C4-2B (cell line): ENCODE measurements at regions not wholly inside any gene's neighbourhood (a gene's known extent, or its start where the extent isn't known, plus 50 kb on each side); places are given as distances from the start of the nearest gene placed in this dataset.

Experiments
- CTCF ChIP-seq: fragments of 450-650 bp; conservative IDR thresholded peaks from 2 replicates; pipeline ENCODE4 v1.5.1; 2017; ENCODE audit warnings: mild to moderate bottlenecking
- ZFX ChIP-seq: fragments of 450-650 bp; IDR thresholded peaks from 2 replicates; pipeline ENCODE4 v1.6.1; 2017

DNA sequence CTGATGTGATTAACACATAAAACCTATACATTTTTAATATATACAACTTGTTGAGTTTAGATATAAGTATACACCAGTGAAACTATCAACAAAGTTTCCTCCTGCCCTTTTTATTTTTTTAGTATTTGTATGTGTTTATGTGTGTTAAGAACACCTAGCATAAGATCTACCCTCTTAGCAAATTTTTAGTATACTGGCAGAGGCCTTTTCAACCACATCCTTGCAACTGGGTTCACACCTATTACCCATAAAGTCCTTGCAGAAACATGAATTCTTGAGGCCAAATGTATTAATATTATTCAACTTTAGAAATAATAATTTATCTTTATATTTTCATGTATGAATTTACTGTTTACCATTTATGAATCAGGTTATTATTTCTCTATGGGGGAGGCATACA is 119.7 kb upstream of the CRIM1 start:
- no peak for TF ChIP-seq CTCF
- no peak for TF ChIP-seq ZFX
